Aorta (tissue), 5 donors: ENCODE measurements at regions not wholly inside any gene's neighbourhood (a gene's known extent, or its start where the extent isn't known, plus 50 kb on each side); places are given as distances from the start of the nearest gene placed in this dataset.

ENCODE experiments used
- ATAC-seq: fragments of 200-7000 bp; cut with Tn5 transposase; one replicate; pipeline ENCODE4 v1.9.1; 2022; ENCODE audit warnings: moderate library complexity; ENCODE audit not compliant: low FRiP score
- DNase-seq, 2 donors: peaks; one replicate each; pipeline ENCODE4 v3.0.0-alpha.2; 2020
- H3K27ac ChIP-seq, 2 donors: one replicate each; pipeline ENCODE4 v1.5.1; 2013; ENCODE audit warnings: low read length in 2 of 2, mild to moderate bottlenecking in 2 of 2, moderate library complexity in 2 of 2, control low read depth in 1 of 2, inconsistent platforms in 1 of 2, low read depth in 1 of 2
- H3K27me3 ChIP-seq, 2 donors: one replicate each; pipeline ENCODE4 v1.6.1; 2013; ENCODE audit warnings: control low read depth in 1 of 2, low read length in 1 of 2, mild to moderate bottlenecking in 1 of 2, moderate library complexity in 1 of 2; ENCODE audit not compliant: insufficient read depth in 2 of 2, control insufficient read depth in 1 of 2
- H3K36me3 ChIP-seq, 2 donors: one replicate each; pipeline ENCODE4 v1.6.1; 2013; ENCODE audit warnings: control low read depth in 1 of 2, low read length in 1 of 2, mild to moderate bottlenecking in 1 of 2; ENCODE audit not compliant: insufficient read depth in 2 of 2, control insufficient read depth in 1 of 2
- H3K4me1 ChIP-seq, 2 donors: one replicate each; pipeline ENCODE4 v1.6.1; 2013; ENCODE audit warnings: low read length in 2 of 2, control low read depth in 1 of 2, mild to moderate bottlenecking in 1 of 2, moderate library complexity in 1 of 2; ENCODE audit not compliant: insufficient read depth in 2 of 2, control insufficient read depth in 1 of 2
- H3K4me3 ChIP-seq, 2 donors: one replicate each; pipeline ENCODE4 v1.5.1; 2013; ENCODE audit warnings: low read length in 2 of 2, control low read depth in 1 of 2, mild to moderate bottlenecking in 1 of 2
- H3K9me3 ChIP-seq: one replicate; pipeline ENCODE4 v1.6.1; 2013; ENCODE audit warnings: mild to moderate bottlenecking, low read length; ENCODE audit not compliant: control insufficient read depth
- WGBS, 2 donors: extraction: QIAGEN DNeasy Blood & Tissue Kit; methylation state at CpG; one replicate each; pipeline ENCODE4 v1.1.7; 2013; 5-methylcytosine and 5-hydroxymethylcytosine counted together
- intact Hi-C, 2 donors: fragments of 100-400 bp; cut with DNase I; formaldehyde crosslinking; loops; one replicate each; pipeline versions ENCODE4 v1.14.2 to v1.15.0; 2022
- donor health status: healthy with polysubstance abuse.
- donor health status: Bipolar disorder and iron deficiency.
- donor health status: DM: no; HTN: no; CAD: no.
- donor health status: DM: no; HTN: no; CAD: no.
- donor health status: DM: yes; HTN: yes; CAD: no.

- Histone ChIP-seq H3K9me3 (peaks cover 1% of the 10 kb centered on the region), H3K27ac (no peak overlapping the region), H3K27me3 (no peaks in the 10 kb centered on the region), H3K36me3 (no peaks in the 10 kb centered on the region), H3K4me3 (no peak overlapping the region), H3K4me1 (no peaks in the 10 kb centered on the region)
- 71 to 74% methylated on average over 2 of the region's 2 CpGs for WGBS, 2 donors
- no peak for ATAC-seq
- intact Hi-C loops, result no loop called here
- no peak for DNase-seq
These were observed 217.2 kb downstream of the OTOR start for GRCh38 chr20:16965401-16965800.

GRCh38 chr20:16966276-16966880 is 218.2 kb downstream of the OTOR start:
- no peak overlapping the region for H3K4me3 ChIP-seq
- intact Hi-C loops, result no loop called here
- no peak for ATAC-seq
- no peaks in the 10 kb centered on the region for H3K9me3 ChIP-seq
- H3K4me1 ChIP-seq, result no peaks in the 10 kb centered on the region
- H3K36me3 ChIP-seq, result no peaks in the 10 kb centered on the region
- 48 to 67% methylated on average over 3 of the region's 3 CpGs for WGBS, 2 donors
- H3K27ac ChIP-seq, result no peak overlapping the region
- no peak for DNase-seq
- H3K27me3 ChIP-seq, result no peaks in the 10 kb centered on the region

GRCh38 chr20:16968099-16968498 is 219.9 kb downstream of the OTOR start:
- Histone ChIP-seq H3K36me3 (no peaks in the 10 kb centered on the region), H3K9me3 (no peaks in the 10 kb centered on the region), H3K27me3 (no peaks in the 10 kb centered on the region), H3K4me1 (no peaks in the 10 kb centered on the region), H3K27ac (no peak overlapping the region), H3K4me3 (no peak overlapping the region)
- intact Hi-C loops, result no loop called here
- WGBS, 2 donors, result 78 to 81% methylated on average over 3 of the region's 3 CpGs
- ATAC-seq, result no peak
- DNase-seq, result no peak

GRCh38 chr20:16970776-16971175 is 222.6 kb downstream of the OTOR start:
- H3K27ac ChIP-seq, result no peak overlapping the region
- H3K4me3 ChIP-seq, result no peak overlapping the region
- no peaks in the 10 kb centered on the region for H3K27me3 ChIP-seq
- WGBS, 2 donors, result 14 to 29% methylated on average over 3 of the region's 3 CpGs
- intact Hi-C loops, result no loop called here
- ATAC-seq (no peak), DNase-seq (no peak)
- no peaks in the 10 kb centered on the region for H3K36me3 ChIP-seq
- H3K4me1 ChIP-seq, result no peaks in the 10 kb centered on the region
- no peaks in the 10 kb centered on the region for H3K9me3 ChIP-seq

- no peaks in the 10 kb centered on the region for H3K9me3 ChIP-seq
- H3K36me3 ChIP-seq, result no peaks in the 10 kb centered on the region
- WGBS, 2 donors, result 94 to 96% methylated on average over 20 of the region's 20 CpGs
- H3K27ac ChIP-seq, result no peak overlapping the region
- DNase-seq, result peak; percentile 36 to 72
- no peaks in the 10 kb centered on the region for H3K27me3 ChIP-seq
- no peak overlapping the region for H3K4me3 ChIP-seq
- ATAC-seq, result peak; percentile 12
- intact Hi-C loops, result no loop called here
- no peaks in the 10 kb centered on the region for H3K4me1 ChIP-seq
These were observed 226.1 kb downstream of the OTOR start for GRCh38 chr20:16974080-16974854.

- Histone ChIP-seq H3K4me3 (no peak overlapping the region), H3K9me3 (no peaks in the 10 kb centered on the region), H3K36me3 (no peaks in the 10 kb centered on the region), H3K27me3 (no peaks in the 10 kb centered on the region), H3K27ac (no peak overlapping the region), H3K4me1 (no peaks in the 10 kb centered on the region)
- intact Hi-C loops, result no loop called here
- 88 to 92% methylated on average over 12 to 14 of the region's 14 CpGs for WGBS, 2 donors
- DNase-seq (no peak), ATAC-seq (peak; percentile 29)
These were observed 226.7 kb downstream of the OTOR start for GRCh38 chr20:16974855-16975162.

GRCh38 chr20:16975682-16976081 is 227.5 kb downstream of the OTOR start:
- DNase-seq, result peak in 1 of 2 donors; percentile 73
- 78 to 85% methylated on average over 12 of the region's 12 CpGs for WGBS, 2 donors
- no peaks in the 10 kb centered on the region for H3K27me3 ChIP-seq
- H3K27ac ChIP-seq, result no peak overlapping the region
- ATAC-seq, result peak; percentile 27
- intact Hi-C loops, result no loop called here
- H3K4me1 ChIP-seq, result no peaks in the 10 kb centered on the region
- no peak overlapping the region for H3K4me3 ChIP-seq
- no peaks in the 10 kb centered on the region for H3K9me3 ChIP-seq
- no peaks in the 10 kb centered on the region for H3K36me3 ChIP-seq

GRCh38 chr20:16978497-16978896 is 230.3 kb downstream of the OTOR start:
- DNase-seq, result no peak
- H3K36me3 ChIP-seq, result no peaks in the 10 kb centered on the region
- intact Hi-C loops, result no loop called here
- no peak overlapping the region for H3K4me3 ChIP-seq
- no peaks in the 10 kb centered on the region for H3K27me3 ChIP-seq
- H3K4me1 ChIP-seq, result no peaks in the 10 kb centered on the region
- WGBS, 2 donors, result 82 to 90% methylated on average over 1 of the region's 1 CpG
- no peak overlapping the region for H3K27ac ChIP-seq
- no peak for ATAC-seq
- no peaks in the 10 kb centered on the region for H3K9me3 ChIP-seq

GRCh38 chr20:16982091-16982726 is 234.1 kb downstream of the OTOR start:
- 66 to 72% methylated on average over 4 of the region's 4 CpGs for WGBS, 2 donors

More at GRCh38 chr20:16982091-16982726, 234.1 kb downstream of the OTOR start:
- no peaks in the 10 kb centered on the region for H3K27me3 ChIP-seq
- H3K27ac ChIP-seq, result no peak overlapping the region
- no peaks in the 10 kb centered on the region for H3K36me3 ChIP-seq
- no peak for DNase-seq
- intact Hi-C loops, result no loop called here
- H3K9me3 ChIP-seq, result no peaks in the 10 kb centered on the region
- ATAC-seq, result no peak
- no peaks in the 10 kb centered on the region for H3K4me1 ChIP-seq
- no peak overlapping the region for H3K4me3 ChIP-seq
